AG20443 (cell line): ENCODE measurements at regions not wholly inside any gene's neighbourhood (a gene's known extent, or its start where the extent isn't known, plus 50 kb on each side); places are given as distances from the start of the nearest gene placed in this dataset.

Experiments used
- DNase-seq: peaks from one replicate; pipeline ENCODE4 v3.0.0; 2012; ENCODE audit warnings: low spot score, mixed read lengths

GRCh38 chr4:166635367-166635766 is 598.9 kb downstream of the SPOCK3 start:
- DNase-seq, result no peak

DNA sequence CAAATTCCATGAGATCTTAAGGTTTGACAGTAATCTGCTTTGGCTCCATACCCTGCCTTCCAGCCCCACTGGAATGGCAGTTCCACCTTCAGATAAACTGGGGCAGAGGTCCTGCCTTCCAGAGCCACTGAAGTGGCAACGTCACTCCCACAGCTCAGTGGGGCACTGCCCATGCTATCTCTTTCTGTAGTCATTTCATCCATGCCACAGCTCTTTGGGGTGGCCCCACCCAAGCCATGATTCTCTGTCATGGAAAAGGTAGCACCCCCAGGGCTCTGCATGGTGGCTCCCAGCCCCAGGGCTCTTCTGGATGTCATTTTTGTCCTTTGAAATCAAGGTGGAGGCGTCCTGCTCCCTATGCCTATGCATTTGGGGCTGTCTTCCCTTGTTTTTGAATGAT is 596.5 kb downstream of the SPOCK3 start:
- no peak for DNase-seq

DNA sequence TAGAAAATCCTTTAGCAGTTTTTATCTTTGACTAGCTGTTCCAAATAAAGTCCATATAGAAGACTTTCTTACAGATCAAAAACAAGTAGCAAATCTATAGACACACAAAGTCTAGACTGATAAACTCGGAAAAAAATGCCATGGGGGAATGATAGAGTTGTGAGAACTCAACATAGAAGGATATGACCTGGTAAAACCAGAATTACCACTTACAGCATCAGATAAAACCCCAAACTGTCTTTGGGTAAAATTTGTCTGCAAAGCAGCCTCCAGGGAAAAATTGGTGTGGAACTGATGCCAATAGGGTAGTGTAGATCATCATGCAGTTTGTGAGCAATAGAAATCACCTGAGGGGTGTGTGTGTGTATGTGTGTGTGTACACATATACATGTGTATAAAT is 579.1 kb downstream of the SPOCK3 start:
- DNase-seq, result no peak

- DNase-seq, result no peak
Measured at GRCh38 chr4:166655705-166656104, 578.6 kb downstream of the SPOCK3 start.

GRCh38 chr4:166657261-166657660 is 577.0 kb downstream of the SPOCK3 start:
- no peak for DNase-seq

- DNase-seq, result no peak
Measured at GRCh38 chr4:166658585-166658984, 575.7 kb downstream of the SPOCK3 start.

GRCh38 chr4:166662266-166662843 is 571.9 kb downstream of the SPOCK3 start:
- DNase-seq, result no peak

GRCh38 chr4:166670341-166670740 is 564.0 kb downstream of the SPOCK3 start:
- DNase-seq, result no peak

GRCh38 chr4:166673911-166674310 is 560.4 kb downstream of the SPOCK3 start:
- DNase-seq, result no peak

DNA sequence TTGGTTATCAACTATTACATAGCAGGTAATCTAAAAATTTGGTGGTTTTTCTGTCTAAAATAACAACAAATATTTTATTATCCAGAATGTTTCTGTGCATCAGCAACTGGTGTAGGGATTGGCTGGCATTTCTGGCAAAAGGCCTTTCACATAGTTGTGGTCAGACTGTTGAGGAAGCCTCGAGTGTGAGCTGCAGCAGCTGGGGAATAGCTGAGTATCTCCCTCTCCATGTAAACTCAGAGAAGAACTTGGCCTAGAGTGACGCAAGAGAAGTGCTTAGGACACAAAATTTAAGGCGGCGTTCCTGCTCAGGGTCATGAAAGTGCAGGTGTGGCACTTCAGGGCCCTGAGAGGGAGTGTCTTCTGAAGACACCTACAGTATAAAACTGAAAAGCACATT is 558.9 kb downstream of the SPOCK3 start:
- no peak for DNase-seq

GRCh38 chr4:166680796-166681195 is 553.5 kb downstream of the SPOCK3 start:
- DNase-seq, result no peak

DNA sequence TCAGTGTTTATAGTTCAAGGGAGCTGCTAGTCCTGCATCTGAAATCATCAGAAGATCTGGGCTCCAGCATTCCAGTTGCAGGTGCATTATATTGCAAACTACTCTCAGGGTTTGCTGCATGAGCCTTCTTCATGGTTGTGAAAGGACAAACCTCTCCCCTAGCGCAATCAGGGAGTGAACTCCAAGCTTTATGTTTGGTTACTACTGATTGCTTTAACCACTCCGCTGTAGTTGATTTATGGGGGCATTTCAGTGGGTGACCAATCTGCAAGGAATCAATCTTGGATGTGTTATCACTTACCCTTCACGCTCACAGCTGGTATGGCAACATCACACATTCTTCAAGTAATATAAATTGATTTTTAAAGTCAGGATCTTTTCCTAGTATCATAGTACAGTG is 552.1 kb downstream of the SPOCK3 start:
- DNase-seq, result no peak
